PC-9 (cell line): ENCODE measurements at regions not wholly inside any gene's neighbourhood (a gene's known extent, or its start where the extent isn't known, plus 50 kb on each side); places are given as distances from the start of the nearest gene placed in this dataset.

Source experiments
- BruUV-seq: library from RNA; stranded (reverse); fragments of 400-500 nt; replicated peaks from 2 replicates; lab custom pipeline; 2021; lab: Mats Ljungman, UMichigan
- CTCF ChIA-PET: fragments of 300-600 bp; sonication (Branson Sonifier 250); formaldehyde crosslinking; loops from one replicate; lab custom pipeline; 2022; ENCODE audit warnings: antibody characterized with exemption; lab: Charles Lee
- POLR2A ChIA-PET: fragments of 300-600 bp; sonication (Branson Sonifier 250); formaldehyde crosslinking; loops from one replicate; lab custom pipeline; 2022; ENCODE audit warnings: antibody characterized with exemption; ENCODE audit not compliant: unreplicated experiment; lab: Charles Lee
- DNase-seq, 2 experiments: peaks; one replicate each; pipeline versions ENCODE4 v3.0.0 to v3.0.0-alpha.2; 2015 to 2022; ENCODE audit warnings: mixed read lengths in 1 of 2
- H2AFZ ChIP-seq: fragments of 200-600 bp; sonication (generic); 2 replicates; pipeline ENCODE4 v1.8.1; 2017; ENCODE audit warnings: antibody characterized with exemption
- H3F3A ChIP-seq: fragments of 200-600 bp; sonication (generic); 2 replicates; pipeline ENCODE4 v1.8.1; 2017; ENCODE audit warnings: antibody characterized with exemption, mild to moderate bottlenecking, low read depth; ENCODE audit not compliant: insufficient read depth
- H3K27ac ChIP-seq: fragments of 200-600 bp; sonication (generic); 2 replicates; pipeline ENCODE4 v1.6.1; 2016; ENCODE audit warnings: mixed run types
- H3K27me3 ChIP-seq: fragments of 200-600 bp; sonication (generic); 2 replicates; pipeline ENCODE4 v1.6.1; 2016; ENCODE audit warnings: low read depth, mixed run types; ENCODE audit not compliant: insufficient read depth
- H3K36me3 ChIP-seq: fragments of 200-600 bp; sonication (generic); 2 replicates; pipeline ENCODE4 v1.6.1; 2016; ENCODE audit warnings: low read depth, mixed run types
- H3K4me1 ChIP-seq: fragments of 200-600 bp; sonication (generic); replicated peaks from 2 replicates; pipeline ENCODE4 v1.6.1; 2016; ENCODE audit warnings: mixed run types; ENCODE audit not compliant: insufficient read depth
- H3K4me2 ChIP-seq: fragments of 200-600 bp; sonication (generic); 2 replicates; pipeline ENCODE4 v1.6.1; 2017; ENCODE audit warnings: mixed run types
- H3K4me3 ChIP-seq: fragments of 200-600 bp; sonication (generic); 2 replicates; pipeline ENCODE4 v1.6.1; 2016; ENCODE audit warnings: mixed run types
- H3K79me2 ChIP-seq: fragments of 200-600 bp; sonication (generic); 2 replicates; pipeline ENCODE4 v1.6.1; 2017; ENCODE audit warnings: low read depth, mixed run types
- H3K9me2 ChIP-seq: fragments of 200-600 bp; sonication (generic); 2 replicates; pipeline ENCODE4 v1.8.1; 2017; ENCODE audit warnings: mild to moderate bottlenecking; ENCODE audit not compliant: insufficient read depth
- H3K9me3 ChIP-seq: fragments of 200-600 bp; sonication (generic); 2 replicates; pipeline ENCODE4 v1.8.1; 2016; ENCODE audit warnings: low read depth; ENCODE audit not compliant: insufficient read depth
- H4K20me1 ChIP-seq: fragments of 200-600 bp; sonication (generic); 2 replicates; pipeline ENCODE4 v1.8.1; 2017; ENCODE audit not compliant: insufficient read depth
- EZH2 ChIP-seq: fragments of 200-600 bp; sonication (generic); IDR thresholded peaks from 2 replicates; pipeline ENCODE4 v1.8.0; 2017; ENCODE audit warnings: antibody characterized with exemption, low read depth
- intact Hi-C: fragments of 100-400 bp; cut with micrococcal nuclease; formaldehyde crosslinking; loops from one replicate; pipeline ENCODE4 v1.10.0; 2022; ENCODE audit not compliant: unreplicated experiment
- TF ChIP-seq, protein P1 (sequence below): fragments of 200-600 bp; sonication (generic); conservative IDR thresholded peaks from 2 replicates; pipeline ENCODE4 v1.6.1; 2017; ENCODE audit warnings: mixed run types, antibody characterized with exemption, mild to moderate bottlenecking, moderate library complexity

DNA sequence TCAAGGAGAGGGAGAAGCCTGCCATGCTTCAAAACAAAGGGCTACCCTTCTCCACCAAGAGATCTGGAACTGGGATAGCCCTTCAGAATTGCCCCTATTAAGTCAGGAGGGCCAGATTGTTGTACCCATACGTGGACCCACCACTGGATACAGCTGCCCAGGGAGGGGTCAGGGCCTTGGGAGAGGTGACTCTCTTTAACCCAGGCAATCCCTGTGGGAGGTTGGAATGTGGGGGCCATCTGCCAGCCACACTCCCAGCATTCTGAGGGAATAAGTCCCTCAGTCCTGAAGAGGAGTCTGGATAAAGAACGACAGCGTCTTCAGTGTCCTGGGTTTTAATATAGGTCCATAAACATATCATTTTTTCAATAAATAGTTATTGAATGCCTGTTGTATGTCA is 588.2 kb upstream of the TENM4 start:
- intact Hi-C loops, result no loop called here
- Histone ChIP-seq H4K20me1 (no peaks in the 10 kb centered on the region), H2AFZ (no peak overlapping the region)

DNA sequence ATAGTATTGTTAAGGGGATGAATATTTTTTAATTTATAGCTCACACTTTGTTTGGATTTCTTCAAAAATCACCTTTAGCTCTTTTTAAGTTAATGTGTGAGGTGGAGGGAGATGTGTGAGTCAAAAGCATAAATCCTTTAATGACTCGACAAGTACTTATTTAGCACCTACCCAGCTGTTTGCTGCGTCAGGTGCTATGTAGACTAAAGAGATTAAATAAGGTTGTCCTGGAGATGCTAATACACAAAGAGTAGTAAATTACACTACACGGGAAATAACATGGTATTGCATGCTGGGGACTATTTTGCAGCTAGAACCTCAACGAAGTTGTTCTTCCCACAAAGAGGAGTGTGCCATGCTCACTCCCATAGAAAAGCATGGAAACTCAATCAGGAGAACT is 583.3 kb upstream of the TENM4 start:
- POLR2A ChIA-PET, result no interaction called here
- H3K9me2 ChIP-seq, result no peaks in the 10 kb centered on the region
- no peaks in the 10 kb centered on the region for H3K9me3 ChIP-seq
- no peaks in the 10 kb centered on the region for H3K36me3 ChIP-seq
- no peaks in the 10 kb centered on the region for H4K20me1 ChIP-seq
- no peaks in the 10 kb centered on the region for H3K79me2 ChIP-seq
- no peaks in the 10 kb centered on the region for H3K4me1 ChIP-seq
- H3K27ac ChIP-seq, result no peak overlapping the region
- intact Hi-C loops, result no loop called here
- H3K4me3 ChIP-seq, result no peak overlapping the region
- no peak for DNase-seq
- H2AFZ ChIP-seq, result no peak overlapping the region
- no peak for TF ChIP-seq EZH2
- TF ChIP-seq, protein P1, sequence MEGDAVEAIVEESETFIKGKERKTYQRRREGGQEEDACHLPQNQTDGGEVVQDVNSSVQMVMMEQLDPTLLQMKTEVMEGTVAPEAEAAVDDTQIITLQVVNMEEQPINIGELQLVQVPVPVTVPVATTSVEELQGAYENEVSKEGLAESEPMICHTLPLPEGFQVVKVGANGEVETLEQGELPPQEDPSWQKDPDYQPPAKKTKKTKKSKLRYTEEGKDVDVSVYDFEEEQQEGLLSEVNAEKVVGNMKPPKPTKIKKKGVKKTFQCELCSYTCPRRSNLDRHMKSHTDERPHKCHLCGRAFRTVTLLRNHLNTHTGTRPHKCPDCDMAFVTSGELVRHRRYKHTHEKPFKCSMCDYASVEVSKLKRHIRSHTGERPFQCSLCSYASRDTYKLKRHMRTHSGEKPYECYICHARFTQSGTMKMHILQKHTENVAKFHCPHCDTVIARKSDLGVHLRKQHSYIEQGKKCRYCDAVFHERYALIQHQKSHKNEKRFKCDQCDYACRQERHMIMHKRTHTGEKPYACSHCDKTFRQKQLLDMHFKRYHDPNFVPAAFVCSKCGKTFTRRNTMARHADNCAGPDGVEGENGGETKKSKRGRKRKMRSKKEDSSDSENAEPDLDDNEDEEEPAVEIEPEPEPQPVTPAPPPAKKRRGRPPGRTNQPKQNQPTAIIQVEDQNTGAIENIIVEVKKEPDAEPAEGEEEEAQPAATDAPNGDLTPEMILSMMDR, result no peak
- H3F3A ChIP-seq, result no peaks in the 10 kb centered on the region
- BruUV-seq, result no TSS peak
- CTCF ChIA-PET, result no interaction called here
- no peaks in the 10 kb centered on the region for H3K27me3 ChIP-seq
- no peak overlapping the region for H3K4me2 ChIP-seq

More for the DNA sequence above, 588.2 kb upstream of the TENM4 start:
- ChIA-PET CTCF (no interaction called here), POLR2A (no interaction called here)
- Histone ChIP-seq H3K27ac (no peak overlapping the region), H3K36me3 (no peaks in the 10 kb centered on the region), H3K9me2 (no peaks in the 10 kb centered on the region), H3K4me3 (no peak overlapping the region), H3K9me3 (no peaks in the 10 kb centered on the region), H3K27me3 (no peaks in the 10 kb centered on the region), H3K4me2 (no peak overlapping the region), H3K4me1 (no peaks in the 10 kb centered on the region), H3K79me2 (no peaks in the 10 kb centered on the region), H3F3A (no peaks in the 10 kb centered on the region)
- TF ChIP-seq EZH2, result no peak
- TF ChIP-seq, protein P1, result no peak
- BruUV-seq, result no TSS peak
- DNase-seq, result no peak

DNA sequence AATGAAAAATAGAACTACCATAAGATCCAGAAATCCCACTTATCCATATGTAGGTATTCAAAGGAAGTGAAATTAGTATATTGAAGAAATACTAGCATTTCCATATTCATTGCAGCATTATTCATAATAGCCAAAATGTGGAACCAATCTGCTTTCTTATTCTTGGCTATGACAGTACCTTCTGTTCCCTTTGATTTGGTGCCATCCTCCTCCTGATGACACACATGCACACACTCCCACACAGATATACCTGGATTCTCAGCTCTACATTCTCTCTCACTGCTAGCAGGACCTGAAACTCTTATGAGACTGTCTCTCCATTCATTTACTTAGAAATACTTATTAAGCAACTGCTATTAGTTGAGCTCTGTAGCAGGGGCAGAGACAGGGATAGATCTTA is 582.6 kb upstream of the TENM4 start:
- no peaks in the 10 kb centered on the region for H3K36me3 ChIP-seq
- intact Hi-C loops, result no loop called here
- no peaks in the 10 kb centered on the region for H3K79me2 ChIP-seq
- no peaks in the 10 kb centered on the region for H3K9me2 ChIP-seq
- DNase-seq, result no peak
- TF ChIP-seq, protein P1, result no peak
- no peak for TF ChIP-seq EZH2
- POLR2A ChIA-PET, result no interaction called here
- H3F3A ChIP-seq, result no peaks in the 10 kb centered on the region
- no peaks in the 10 kb centered on the region for H3K9me3 ChIP-seq
- CTCF ChIA-PET, result no interaction called here
- no peaks in the 10 kb centered on the region for H3K4me1 ChIP-seq
- no peak overlapping the region for H3K27ac ChIP-seq
- no peak overlapping the region for H2AFZ ChIP-seq
- no TSS peak for BruUV-seq
- no peak overlapping the region for H3K4me2 ChIP-seq
- no peaks in the 10 kb centered on the region for H3K27me3 ChIP-seq
- H3K4me3 ChIP-seq, result no peak overlapping the region
- no peaks in the 10 kb centered on the region for H4K20me1 ChIP-seq
